Activated CD4-positive, CD25-positive, alpha-beta regulatory T cell treated with anti-CD3 and anti-CD28 coated beads, Interleukin-2, amount 50 U/mL, for 72 hours (primary cell): ENCODE measurements at regions not wholly inside any gene's neighbourhood (a gene's known extent, or its start where the extent isn't known, plus 50 kb on each side); places are given as distances from the start of the nearest gene placed in this dataset.

Experiments
- DNase-seq: peaks from one replicate; pipeline ENCODE4 v3.0.0; 2021

DNA sequence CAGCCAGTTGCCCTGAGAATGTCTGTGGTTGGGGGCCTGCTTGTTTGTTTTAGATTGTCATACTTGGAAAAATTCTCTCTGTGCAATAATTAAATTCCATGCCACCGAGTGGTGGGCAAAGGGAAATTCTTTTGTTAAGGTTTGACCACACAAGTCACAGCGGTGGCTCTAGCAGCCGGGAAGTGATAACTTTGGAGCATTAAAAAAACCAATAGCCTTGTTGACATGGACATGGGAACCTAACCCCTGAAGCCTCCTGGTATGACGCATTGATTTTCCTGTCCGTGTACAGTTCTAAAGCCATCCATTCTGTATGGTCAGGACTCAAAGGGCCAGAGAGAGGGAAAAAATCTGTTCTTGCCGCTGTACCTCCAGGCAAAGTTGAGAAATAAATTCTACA, 384.9 kb upstream of the ZNF507 start:
- no peak for DNase-seq

GRCh38 chr19:31961191-31961590, 384.2 kb upstream of the ZNF507 start:
- no peak for DNase-seq

DNA sequence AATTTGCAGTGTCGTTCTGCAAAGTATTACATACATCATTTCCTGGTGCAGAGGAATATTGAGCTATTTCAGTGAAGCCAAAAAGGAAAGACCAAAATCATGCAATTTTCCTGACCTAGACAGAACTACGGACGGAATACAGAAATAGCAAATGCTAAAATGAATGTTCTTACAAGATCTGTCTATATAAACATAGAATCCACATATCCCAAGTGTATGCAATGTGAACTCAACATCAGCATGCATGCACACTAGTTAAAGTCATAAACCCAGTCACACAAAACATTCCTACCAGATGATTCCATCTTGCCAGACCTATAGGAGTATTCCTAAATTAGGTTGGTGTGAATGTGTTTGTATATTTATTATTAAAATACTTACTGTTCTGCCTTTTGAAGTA, 383.7 kb upstream of the ZNF507 start:
- DNase-seq: no peak

DNA sequence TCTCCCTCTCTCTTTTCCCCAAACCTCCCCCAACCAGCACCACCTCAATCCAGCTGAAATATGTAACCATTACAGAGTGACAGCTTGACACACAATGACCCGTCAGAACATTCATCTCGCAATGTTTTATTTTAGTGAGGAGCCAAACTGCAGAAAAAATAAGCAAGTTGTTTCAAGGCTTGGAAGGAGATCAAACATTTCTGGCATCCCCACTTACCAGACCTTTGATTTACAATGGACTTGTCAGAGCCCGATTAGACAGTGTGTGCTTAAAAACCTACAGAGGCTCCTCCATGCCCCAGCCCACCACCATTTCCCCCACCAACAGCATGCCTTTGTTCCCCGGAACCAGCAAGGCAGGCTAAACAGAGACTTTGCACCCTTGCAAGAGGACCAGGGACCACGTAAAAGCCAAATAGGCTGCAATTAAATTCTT, 382.8 kb upstream of the ZNF507 start:
- no peak for DNase-seq

- no peak for DNase-seq
Observed at GRCh38 chr19:31963746-31964145, 381.7 kb upstream of the ZNF507 start.

DNA sequence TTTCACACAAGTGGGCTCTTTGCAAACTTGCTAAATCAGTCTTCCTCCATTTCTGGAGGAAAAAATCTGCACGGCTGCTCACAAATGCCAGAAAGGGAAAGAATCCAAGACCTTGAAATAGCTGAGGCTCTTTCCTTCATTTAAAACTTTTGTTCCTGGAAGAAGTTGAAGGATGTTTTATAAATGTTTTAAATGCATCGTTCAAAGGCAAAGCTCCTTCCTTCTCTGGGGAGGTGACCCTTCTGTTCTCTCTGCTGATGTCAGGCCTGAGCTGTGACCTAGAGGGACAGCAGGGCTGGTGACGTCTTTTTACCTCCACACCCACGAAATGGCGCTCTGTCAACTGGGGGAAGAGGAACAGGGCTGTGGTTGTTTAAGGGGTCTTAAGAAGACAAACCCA, 376.4 kb upstream of the ZNF507 start:
- DNase-seq: no peak

GRCh38 chr19:31970027-31970461, 375.4 kb upstream of the ZNF507 start:
- DNase-seq: no peak

DNA sequence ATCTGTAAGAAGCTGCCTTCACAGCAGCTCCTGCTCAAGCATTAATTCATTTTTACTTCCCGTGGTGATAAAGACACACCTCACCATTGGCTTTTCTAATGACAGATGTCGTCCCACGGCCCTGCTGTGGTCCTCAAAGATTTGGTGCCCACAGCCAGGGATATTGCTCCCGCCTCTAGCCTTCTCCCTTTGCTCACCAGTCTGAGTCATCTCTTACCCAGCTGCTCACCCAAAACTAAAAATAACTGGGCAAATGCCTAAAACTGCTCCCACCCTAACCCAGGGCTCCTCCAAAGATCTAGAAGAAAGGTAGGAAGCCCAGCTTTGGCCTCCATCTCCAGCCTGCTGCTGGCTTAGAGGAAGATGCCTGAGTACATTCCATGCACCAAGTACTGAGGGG, 371.1 kb upstream of the ZNF507 start:
- no peak for DNase-seq

GRCh38 chr19:31974941-31975340, 370.5 kb upstream of the ZNF507 start:
- no peak for DNase-seq

DNA sequence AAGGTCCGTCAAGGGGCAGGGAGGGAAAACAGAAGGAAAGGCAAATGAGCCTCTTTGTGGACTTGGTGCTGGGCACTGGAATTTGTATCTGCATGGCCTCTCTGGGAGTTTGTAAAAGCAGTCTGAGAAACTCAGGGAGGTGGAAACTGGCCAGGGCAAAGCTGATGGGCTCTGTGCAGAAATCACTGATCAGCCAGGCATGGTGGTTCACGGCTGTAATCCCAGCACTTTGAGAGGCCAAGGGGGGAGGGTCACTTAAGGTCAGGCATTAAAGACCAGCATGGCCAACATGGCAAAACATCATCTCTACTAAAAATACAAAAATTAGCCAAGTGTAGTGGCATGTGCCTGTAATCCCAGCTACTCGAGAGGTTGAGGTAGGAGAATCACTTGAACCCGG, 369.9 kb upstream of the ZNF507 start:
- no peak for DNase-seq

GRCh38 chr19:31976775-31977536, 368.5 kb upstream of the ZNF507 start:
- no peak for DNase-seq

- DNase-seq: no peak
Observed at GRCh38 chr19:31979362-31979761, 366.0 kb upstream of the ZNF507 start.

DNA sequence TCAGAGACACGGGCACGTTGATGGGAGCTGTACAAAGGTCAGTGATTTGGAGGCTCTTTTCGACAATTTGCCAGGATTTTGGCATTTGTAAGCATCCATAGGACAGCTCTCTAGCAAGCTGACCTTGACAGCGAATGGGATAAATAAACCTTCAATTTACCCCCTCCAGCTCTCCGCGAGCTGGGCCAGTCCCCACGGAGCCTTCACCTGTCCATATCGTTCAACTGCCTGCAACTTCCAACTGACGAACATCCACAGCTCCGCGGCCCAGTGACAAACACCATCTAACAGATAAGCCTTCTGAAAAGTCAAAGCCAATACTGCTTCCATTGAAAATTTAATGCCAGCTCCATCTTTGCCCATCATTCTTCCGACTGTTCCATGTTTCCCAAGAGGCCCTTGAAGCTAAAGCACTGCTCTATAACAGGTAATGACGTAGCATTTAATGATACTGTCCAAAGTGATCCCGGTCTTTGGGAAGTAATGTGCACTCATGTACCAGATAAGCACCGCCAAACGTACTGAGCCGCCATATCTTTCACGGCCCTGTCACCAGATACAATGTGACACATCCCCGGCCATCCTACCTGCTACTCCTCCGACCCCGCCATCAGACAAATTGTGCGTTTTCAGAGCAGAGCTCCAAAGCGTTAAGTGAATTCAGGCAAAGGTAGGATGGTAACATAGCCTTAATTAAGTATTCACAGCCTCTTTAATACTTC, 365.3 kb upstream of the ZNF507 start:
- no peak for DNase-seq

DNA sequence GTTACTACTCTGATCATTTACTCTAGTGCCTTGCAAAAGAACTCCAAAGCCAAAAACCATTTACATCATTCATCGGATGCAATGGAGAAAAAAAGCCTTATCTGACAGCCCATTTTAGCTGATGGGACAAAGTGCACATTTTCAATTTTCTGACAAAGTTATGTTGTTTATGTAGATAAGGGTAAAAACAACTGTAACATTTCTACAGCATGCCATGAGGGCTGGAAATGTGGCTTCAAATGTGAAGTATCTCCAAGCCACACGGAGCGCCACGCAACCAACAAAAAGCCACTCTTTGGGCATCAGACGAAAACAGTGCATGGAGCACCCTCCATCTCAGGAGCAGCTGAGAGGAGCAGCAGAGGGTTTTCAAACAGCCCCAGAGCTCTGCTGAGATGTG, 364.6 kb upstream of the ZNF507 start:
- DNase-seq: no peak

- DNase-seq: no peak
Observed at GRCh38 chr19:31981545-31981944, 363.9 kb upstream of the ZNF507 start.

- DNase-seq: no peak
Observed at GRCh38 chr19:31983647-31984046, 361.8 kb upstream of the ZNF507 start.

GRCh38 chr19:31985001-31985605, 360.3 kb upstream of the ZNF507 start:
- no peak for DNase-seq

DNA sequence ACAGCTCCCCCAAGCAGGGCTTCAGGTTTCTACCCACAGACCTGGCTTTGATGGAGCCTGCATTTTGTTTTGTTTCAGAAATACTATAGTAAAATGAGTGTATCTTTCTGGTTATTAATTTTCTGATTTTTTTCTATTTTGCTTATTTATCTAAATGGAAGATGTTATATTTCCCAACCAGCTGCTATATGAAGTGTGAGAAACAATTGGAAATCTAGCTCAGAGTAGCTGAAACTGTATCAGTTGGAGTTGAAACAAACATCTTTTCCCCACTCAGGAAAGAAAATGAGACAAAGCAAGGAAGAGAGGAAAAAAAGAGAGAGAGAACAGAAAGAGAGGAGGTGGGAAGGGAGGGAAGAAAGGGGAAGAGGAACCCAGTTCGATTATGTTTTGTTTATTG, 358.5 kb upstream of the ZNF507 start:
- no peak for DNase-seq

DNA sequence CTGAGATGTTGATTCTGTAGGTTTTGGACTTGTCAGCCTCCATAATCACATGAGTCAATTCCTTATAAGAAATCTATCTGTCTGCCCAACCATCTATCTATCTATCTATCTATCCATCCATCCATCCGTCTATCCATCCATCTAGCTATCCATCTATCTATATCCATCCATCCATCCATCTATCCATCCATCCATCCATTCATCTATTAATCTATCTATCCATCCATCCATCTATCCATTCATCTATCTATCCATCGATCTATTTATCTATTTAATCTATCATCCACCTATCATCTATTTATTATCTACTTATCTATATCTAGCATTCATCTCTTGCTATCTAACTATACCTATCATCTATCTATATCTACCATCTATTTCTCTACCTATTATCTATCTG, 357.2 kb upstream of the ZNF507 start:
- no peak for DNase-seq

- no peak for DNase-seq
Observed at GRCh38 chr19:31991984-31992655, 353.3 kb upstream of the ZNF507 start.

GRCh38 chr19:31992750-31993149, 352.7 kb upstream of the ZNF507 start:
- no peak for DNase-seq

GRCh38 chr19:31995546-31995945, 349.9 kb upstream of the ZNF507 start:
- no peak for DNase-seq

- DNase-seq: no peak
Observed at GRCh38 chr19:32010071-32010470, 335.3 kb upstream of the ZNF507 start.

- no peak for DNase-seq
Observed at GRCh38 chr19:32012206-32012605, 333.2 kb upstream of the ZNF507 start.
